Stomach (tissue), 8 donors: ENCODE measurements at regions not wholly inside any gene's neighbourhood (a gene's known extent, or its start where the extent isn't known, plus 50 kb on each side); places are given as distances from the start of the nearest gene placed in this dataset.
"Not testable (repeated sequence)": the region's sequence is repeated elsewhere in the genome, so short reads cannot be mapped to it uniquely, and the experiment has no call there.

Experiments
- DNase-seq, 2 donors: peaks; one replicate each; pipeline versions ENCODE4 v3.0.0 to v3.0.0-alpha.2; 2013 to 2019
- H3K27ac ChIP-seq, 5 donors: fragments of 200-600 bp in 4 of 5; sonication (generic) in 4 of 5; one replicate each; pipeline ENCODE4 v1.5.1; 2013 to 2019; ENCODE audit warnings: mild to moderate bottlenecking in 1 of 5, moderate library complexity in 1 of 5
- H3K27me3 ChIP-seq, 3 donors: fragments of 200-600 bp; sonication (generic); one replicate each; pipeline ENCODE4 v1.5.1; 2017 to 2019; ENCODE audit warnings: mixed run types in 1 of 3
- H3K36me3 ChIP-seq, 4 donors: fragments of 200-600 bp; sonication (generic); 1 replicate in 3 of 4; 2 replicates in 1 of 4; pipeline ENCODE4 v1.5.1; 2016 to 2019
- H3K4me1 ChIP-seq, 4 donors: fragments of 200-600 bp; sonication (generic); one replicate each; pipeline ENCODE4 v1.5.1; 2016 to 2019
- H3K4me3 ChIP-seq, 4 donors: fragments of 200-600 bp; sonication (generic) in 3 of 4; one replicate each; pipeline ENCODE4 v1.5.1; 2016 to 2019; ENCODE audit warnings: mild to moderate bottlenecking in 1 of 4
- H3K9me3 ChIP-seq, 4 donors: fragments of 200-600 bp; sonication (generic); one replicate each; pipeline ENCODE4 v1.5.1; 2016 to 2019
- EP300 ChIP-seq: sonication (generic); formaldehyde crosslinking; IDR thresholded peaks from one replicate; pipeline ENCODE4 v1.6.1; 2017; ENCODE audit warnings: antibody characterized with exemption
- POLR2A ChIP-seq, 4 donors: fragments of 450-650 bp; IDR thresholded peaks; one replicate each; pipeline ENCODE4 v1.6.1; 2016; ENCODE audit warnings: antibody characterized with exemption in 4 of 4, control low read depth in 2 of 4, mild to moderate bottlenecking in 1 of 4, moderate library complexity in 1 of 4
- POLR2AphosphoS5 ChIP-seq, 3 donors: sonication (generic); formaldehyde crosslinking; IDR thresholded peaks; one replicate each; pipeline ENCODE4 v1.6.1; 2016; ENCODE audit warnings: antibody characterized with exemption in 3 of 3
- WGBS, 5 donors: extraction: QIAGEN DNeasy Blood & Tissue Kit in 3 of 5; methylation state at CpG; one replicate each; pipeline versions ENCODE4 v1.1.5 to v1.1.7; 2013 to 2018; 5-methylcytosine and 5-hydroxymethylcytosine counted together
- intact Hi-C: fragments of 100-400 bp; cut with DNase I; formaldehyde crosslinking; loops from one replicate; pipeline ENCODE4 v1.15.1; 2023; ENCODE audit warnings: low total_unique reads
- TF ChIP-seq, protein P1 (sequence below), 7 experiments: fragments of 450-650 bp in 4 of 7; fragments of 200-600 bp in 3 of 7; sonication (generic) in 3 of 7; IDR thresholded peaks; one replicate each; pipeline ENCODE4 v1.5.1; 2016 to 2019; ENCODE audit warnings: antibody characterized with exemption in 7 of 7, control low read depth in 2 of 7, mild to moderate bottlenecking in 1 of 7
- donor health status: healthy with polysubstance abuse.
- donor health status: Bipolar disorder and iron deficiency.
- donor health status: healthy.

DNA sequence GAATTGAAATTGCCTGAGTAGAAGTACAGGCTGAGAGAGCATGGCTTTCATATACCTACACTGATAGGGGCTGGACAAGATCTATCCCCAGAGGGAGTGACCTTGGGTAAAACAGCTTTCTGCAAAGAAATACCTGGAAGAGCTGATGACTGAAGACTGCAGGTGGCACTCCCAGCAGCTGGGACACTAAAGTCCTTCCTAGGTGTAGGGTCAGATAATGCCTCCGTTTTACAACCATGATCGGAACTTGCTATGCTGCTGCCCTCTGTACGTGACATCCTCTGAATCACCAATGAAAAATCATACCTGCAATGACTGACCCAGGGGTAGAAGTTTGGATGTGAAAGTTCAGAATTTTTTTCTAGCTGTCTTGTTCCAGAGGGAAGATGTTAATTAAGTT, 107.2 kb upstream of the WDR1 start:
- TF ChIP-seq, protein P1, sequence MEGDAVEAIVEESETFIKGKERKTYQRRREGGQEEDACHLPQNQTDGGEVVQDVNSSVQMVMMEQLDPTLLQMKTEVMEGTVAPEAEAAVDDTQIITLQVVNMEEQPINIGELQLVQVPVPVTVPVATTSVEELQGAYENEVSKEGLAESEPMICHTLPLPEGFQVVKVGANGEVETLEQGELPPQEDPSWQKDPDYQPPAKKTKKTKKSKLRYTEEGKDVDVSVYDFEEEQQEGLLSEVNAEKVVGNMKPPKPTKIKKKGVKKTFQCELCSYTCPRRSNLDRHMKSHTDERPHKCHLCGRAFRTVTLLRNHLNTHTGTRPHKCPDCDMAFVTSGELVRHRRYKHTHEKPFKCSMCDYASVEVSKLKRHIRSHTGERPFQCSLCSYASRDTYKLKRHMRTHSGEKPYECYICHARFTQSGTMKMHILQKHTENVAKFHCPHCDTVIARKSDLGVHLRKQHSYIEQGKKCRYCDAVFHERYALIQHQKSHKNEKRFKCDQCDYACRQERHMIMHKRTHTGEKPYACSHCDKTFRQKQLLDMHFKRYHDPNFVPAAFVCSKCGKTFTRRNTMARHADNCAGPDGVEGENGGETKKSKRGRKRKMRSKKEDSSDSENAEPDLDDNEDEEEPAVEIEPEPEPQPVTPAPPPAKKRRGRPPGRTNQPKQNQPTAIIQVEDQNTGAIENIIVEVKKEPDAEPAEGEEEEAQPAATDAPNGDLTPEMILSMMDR (IDR thresholded peaks at IDR 0.05), result no peak
- TF ChIP-seq POLR2A (IDR thresholded peaks at IDR 0.05) (no peak), POLR2AphosphoS5 (IDR thresholded peaks at IDR 0.05) (no peak), EP300 (no peak)
- H3K36me3 ChIP-seq, result no peaks in the 10 kb centered on the region
- H3K9me3 ChIP-seq, result no peaks in the 10 kb centered on the region
- H3K27me3 ChIP-seq, result no peaks in the 10 kb centered on the region
- 84 to 95% (median 93%) methylated on average over 3 of the region's 3 CpGs for WGBS, 5 donors
- H3K27ac ChIP-seq, result no peak overlapping the region
- no peak for DNase-seq
- no peaks in the 10 kb centered on the region for H3K4me1 ChIP-seq
- intact Hi-C loops, result no loop called here
- no peak overlapping the region for H3K4me3 ChIP-seq

DNA sequence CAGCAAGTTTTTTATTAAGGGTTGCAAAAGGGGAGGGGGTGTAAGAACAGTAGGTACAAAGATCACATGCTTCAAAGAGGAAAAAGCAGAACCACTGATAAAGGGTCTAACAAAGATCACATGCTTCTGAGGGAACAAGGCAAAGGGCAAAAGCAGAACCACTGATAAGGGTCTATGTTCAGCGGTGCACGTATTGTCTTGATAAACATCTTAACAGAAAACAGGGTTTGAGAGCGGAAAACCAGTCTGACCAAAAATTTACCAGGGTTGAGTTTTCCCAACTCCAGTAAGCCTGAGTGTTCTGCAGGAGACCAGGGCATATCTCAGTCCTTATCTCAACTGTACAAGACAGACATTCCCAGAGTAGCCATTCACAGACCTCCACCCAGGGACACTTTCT, 96.9 kb upstream of the WDR1 start:
- H3K36me3 ChIP-seq, H3K27me3 ChIP-seq, H3K4me1 ChIP-seq, H3K4me3 ChIP-seq, H3K27ac ChIP-seq, DNase-seq, H3K9me3 ChIP-seq, intact Hi-C loops: not testable (repeated sequence)
- WGBS, 5 donors, result 36 to 55% (median 37%) methylated on average over 3 of the region's 3 CpGs

DNA sequence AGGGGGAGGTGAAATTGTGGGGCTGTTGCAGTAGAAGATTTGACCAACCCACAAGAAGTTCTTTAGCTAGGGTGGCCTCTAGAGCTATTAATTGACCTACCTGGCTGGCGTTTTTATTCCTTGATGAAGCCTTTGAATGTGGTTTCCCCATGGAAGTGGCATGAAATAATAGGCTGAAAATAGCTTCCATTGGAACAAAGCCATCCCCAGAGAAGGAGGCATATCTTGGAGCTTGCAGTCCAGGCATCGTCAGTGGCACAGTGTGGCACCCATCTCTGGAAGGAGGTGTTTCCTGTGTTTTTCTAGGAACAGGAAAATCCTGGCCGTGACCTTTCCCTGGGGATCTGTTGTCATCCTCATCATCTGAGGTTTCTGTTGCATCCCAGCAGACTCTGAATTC, 96.3 kb upstream of the WDR1 start:
- no peaks in the 10 kb centered on the region for H3K36me3 ChIP-seq
- H3K27me3 ChIP-seq, result no peaks in the 10 kb centered on the region
- WGBS, 5 donors, result 51 to 75% (median 70%) methylated on average over 3 of the region's 3 CpGs
- H3K27ac ChIP-seq, result no peak overlapping the region
- H3K4me1 ChIP-seq, result no peaks in the 10 kb centered on the region
- H3K4me3 ChIP-seq, result no peak overlapping the region
- H3K9me3 ChIP-seq, result no peaks in the 10 kb centered on the region
- DNase-seq, result no peak
- TF ChIP-seq EP300 (no peak), POLR2AphosphoS5 (IDR thresholded peaks at IDR 0.05) (no peak), POLR2A (IDR thresholded peaks at IDR 0.05) (no peak)
- TF ChIP-seq, protein P1 (IDR thresholded peaks at IDR 0.05), result no peak
- intact Hi-C loops, result no loop called here

DNA sequence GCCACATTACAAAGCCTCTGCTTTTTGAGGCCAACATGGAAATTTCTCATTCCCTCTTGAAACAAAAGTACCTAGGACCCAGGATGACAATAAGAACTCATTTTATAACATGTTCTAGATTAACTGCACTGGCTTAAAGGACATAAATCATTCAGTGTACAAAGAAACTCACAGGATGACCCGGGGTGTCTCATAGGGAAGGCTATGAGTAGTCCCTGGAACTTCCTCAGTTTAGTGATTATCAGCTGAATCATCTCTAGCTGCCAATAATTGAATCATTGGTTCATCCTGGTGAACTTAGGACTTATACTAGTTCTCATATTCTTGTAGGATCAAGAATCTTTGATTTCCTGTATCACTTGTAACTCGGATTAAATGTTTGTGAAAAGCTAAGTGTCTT, 95.8 kb upstream of the WDR1 start:
- Histone ChIP-seq H3K4me1 (no peaks in the 10 kb centered on the region), H3K4me3 (no peak overlapping the region), H3K27me3 (no peaks in the 10 kb centered on the region), H3K27ac (no peak overlapping the region), H3K9me3 (no peaks in the 10 kb centered on the region), H3K36me3 (no peaks in the 10 kb centered on the region)
- WGBS, 5 donors, result 77 to 85% (median 83%) methylated on average over 2 of the region's 2 CpGs
- no peak for DNase-seq
- TF ChIP-seq POLR2AphosphoS5 (IDR thresholded peaks at IDR 0.05) (no peak), EP300 (no peak)
- intact Hi-C loops, result no loop called here

DNA sequence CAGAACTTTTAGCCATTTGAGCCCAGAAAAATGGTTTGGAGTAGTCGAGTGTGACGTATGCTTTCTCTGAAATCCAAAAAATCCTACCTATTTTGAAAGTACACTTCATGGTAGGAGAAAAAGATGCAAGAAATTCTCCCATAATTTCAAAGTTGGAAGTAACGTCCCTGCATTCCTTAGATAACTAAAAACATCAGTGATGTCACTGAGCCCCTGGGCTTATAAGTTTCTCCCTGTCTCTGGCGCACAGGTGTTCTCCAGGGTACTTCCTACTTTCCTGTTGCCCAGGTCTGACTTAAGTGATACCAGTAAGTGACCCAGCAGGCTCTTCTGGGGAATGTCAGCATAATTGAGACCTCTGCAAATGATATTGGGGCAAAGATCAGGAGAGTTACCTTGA, 90.5 kb upstream of the WDR1 start:
- TF ChIP-seq EP300, result no peak
- TF ChIP-seq POLR2A (IDR thresholded peaks at IDR 0.05), result no peak
- TF ChIP-seq, protein P1 (IDR thresholded peaks at IDR 0.05), result no peak
- no peak for TF ChIP-seq POLR2AphosphoS5 (IDR thresholded peaks at IDR 0.05)

More for the DNA sequence above, 90.5 kb upstream of the WDR1 start:
- WGBS, 5 donors, result 68 to 88% (median 83%) methylated on average over 4 of the region's 4 CpGs
- Histone ChIP-seq H3K9me3 (no peaks in the 10 kb centered on the region), H3K4me3 (no peak overlapping the region), H3K4me1 (no peaks in the 10 kb centered on the region), H3K27me3 (no peaks in the 10 kb centered on the region), H3K36me3 (no peaks in the 10 kb centered on the region), H3K27ac (no peak overlapping the region)
- intact Hi-C loops, result no loop called here
- no peak for DNase-seq
